Epithelial cell of proximal tubule (primary cell): ENCODE measurements at regions not wholly inside any gene's neighbourhood (a gene's known extent, or its start where the extent isn't known, plus 50 kb on each side); places are given as distances from the start of the nearest gene placed in this dataset.

Experiments used
- DNase-seq: peaks from one replicate; pipeline ENCODE4 v3.0.0-alpha.2; 2011; ENCODE audit warnings: low read depth
- H3K4me3 ChIP-seq: 2 replicates; pipeline ENCODE4 v1.5.1; 2011; ENCODE audit warnings: low read depth, mild to moderate bottlenecking, low read length
- TF ChIP-seq, protein P1 (sequence below): conservative IDR thresholded peaks from 2 replicates; pipeline ENCODE4 v1.5.1; 2012; ENCODE audit warnings: low read depth, mild to moderate bottlenecking, low read length

DNA sequence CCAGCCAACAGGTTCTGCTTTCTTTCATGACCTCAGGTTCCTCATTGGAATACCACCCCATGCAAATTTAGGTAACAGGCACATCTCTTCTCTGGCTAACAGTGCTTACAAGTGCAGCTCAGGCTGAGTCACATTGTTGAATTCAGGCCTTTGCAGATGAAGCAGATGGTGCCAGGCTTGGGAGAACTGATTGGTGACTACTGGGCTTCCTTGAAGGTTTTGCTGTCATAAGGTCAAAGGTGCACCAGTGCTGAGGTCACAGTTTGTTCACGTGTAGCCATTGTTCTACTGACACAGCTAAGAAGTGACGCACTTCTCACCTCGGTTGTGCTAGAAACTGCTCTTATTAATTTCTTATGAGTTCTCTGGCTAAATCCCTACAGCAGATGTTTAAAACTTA is 128.6 kb upstream of the BMPER start:
- no peak overlapping the region for H3K4me3 ChIP-seq
- DNase-seq: no peak
- TF ChIP-seq, protein P1, sequence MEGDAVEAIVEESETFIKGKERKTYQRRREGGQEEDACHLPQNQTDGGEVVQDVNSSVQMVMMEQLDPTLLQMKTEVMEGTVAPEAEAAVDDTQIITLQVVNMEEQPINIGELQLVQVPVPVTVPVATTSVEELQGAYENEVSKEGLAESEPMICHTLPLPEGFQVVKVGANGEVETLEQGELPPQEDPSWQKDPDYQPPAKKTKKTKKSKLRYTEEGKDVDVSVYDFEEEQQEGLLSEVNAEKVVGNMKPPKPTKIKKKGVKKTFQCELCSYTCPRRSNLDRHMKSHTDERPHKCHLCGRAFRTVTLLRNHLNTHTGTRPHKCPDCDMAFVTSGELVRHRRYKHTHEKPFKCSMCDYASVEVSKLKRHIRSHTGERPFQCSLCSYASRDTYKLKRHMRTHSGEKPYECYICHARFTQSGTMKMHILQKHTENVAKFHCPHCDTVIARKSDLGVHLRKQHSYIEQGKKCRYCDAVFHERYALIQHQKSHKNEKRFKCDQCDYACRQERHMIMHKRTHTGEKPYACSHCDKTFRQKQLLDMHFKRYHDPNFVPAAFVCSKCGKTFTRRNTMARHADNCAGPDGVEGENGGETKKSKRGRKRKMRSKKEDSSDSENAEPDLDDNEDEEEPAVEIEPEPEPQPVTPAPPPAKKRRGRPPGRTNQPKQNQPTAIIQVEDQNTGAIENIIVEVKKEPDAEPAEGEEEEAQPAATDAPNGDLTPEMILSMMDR: no peak

DNA sequence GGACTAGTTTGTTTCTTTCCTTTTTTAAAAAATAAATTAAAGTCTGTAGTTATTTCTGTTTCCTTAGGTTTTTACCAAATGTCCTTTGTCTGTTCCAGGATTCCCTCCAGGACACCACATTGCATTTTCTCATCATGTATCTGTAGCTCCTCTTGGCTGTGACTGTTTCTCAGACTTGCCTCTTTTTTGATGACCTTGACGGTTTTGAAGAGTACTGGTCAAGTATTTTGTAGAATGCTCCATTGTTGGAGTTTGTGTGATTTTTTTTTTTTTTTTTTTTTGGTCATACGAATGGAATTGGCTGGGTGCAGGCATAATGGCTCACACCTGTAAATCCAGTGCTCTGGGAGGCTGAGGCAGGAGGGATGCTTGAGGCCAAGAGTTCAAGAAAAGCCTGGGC is 127.1 kb upstream of the BMPER start:
- TF ChIP-seq, protein P1: no peak
- H3K4me3 ChIP-seq: no peak overlapping the region
- DNase-seq: no peak

DNA sequence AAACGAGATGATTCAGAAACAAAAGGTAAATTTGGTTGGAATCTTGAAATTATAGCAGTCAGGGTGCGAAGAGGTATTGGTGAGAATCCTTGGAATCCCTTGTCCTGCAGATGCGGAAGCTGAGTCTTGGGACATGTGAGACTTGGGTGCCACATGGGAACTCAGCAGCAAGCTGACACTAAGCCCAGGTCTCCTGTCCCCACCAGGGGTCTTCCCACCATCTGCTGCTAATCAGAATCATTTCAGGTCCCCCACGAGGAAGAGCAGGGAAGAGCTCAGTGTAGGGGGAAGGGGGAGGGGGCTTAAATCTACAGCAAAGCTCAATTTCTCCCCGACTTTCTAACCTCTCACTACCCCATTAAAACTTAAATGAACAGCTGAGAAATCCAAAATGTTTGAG is 126.1 kb upstream of the BMPER start:
- TF ChIP-seq, protein P1: no peak
- no peak for DNase-seq
- no peak overlapping the region for H3K4me3 ChIP-seq

DNA sequence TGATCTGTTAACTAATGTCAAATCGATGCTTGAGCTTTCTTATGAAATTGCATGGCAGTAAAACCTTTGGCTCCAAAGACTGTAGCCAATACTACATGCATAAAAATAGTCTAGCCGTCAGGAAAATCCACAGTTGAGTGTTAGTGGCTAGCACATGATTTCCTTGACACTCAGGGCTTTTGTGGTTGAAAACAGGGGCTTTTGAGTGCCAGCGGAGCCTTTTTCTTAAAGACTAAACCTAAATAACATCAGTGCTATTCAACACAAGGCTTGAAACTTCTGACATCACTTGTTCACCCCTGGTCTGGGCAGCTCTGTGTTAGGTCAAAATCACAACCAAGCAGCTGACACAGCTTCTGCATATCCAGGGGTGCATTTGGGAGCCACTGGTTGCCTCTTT is 124.2 kb upstream of the BMPER start:
- TF ChIP-seq, protein P1: no peak
- H3K4me3 ChIP-seq: no peak overlapping the region
- DNase-seq: no peak

DNA sequence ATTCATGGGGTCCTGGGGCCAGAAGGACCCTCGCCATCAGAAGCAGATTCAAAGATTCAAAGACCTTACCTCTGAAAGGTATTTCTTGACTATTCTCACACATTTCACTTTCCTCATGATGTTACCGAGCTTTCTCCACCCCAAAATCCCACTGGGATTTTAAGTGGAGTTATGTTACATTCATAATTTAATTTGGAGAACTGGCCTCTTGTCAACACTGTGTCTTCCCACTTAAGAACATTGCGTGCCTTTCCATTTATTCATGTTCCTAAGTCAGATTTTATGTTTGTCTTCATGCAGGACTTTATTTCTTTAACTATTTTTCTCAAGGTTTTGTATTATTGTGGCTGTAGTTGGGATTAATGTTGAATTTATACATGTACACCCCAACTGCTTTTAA is 123.5 kb upstream of the BMPER start:
- TF ChIP-seq, protein P1: no peak
- no peak overlapping the region for H3K4me3 ChIP-seq
- no peak for DNase-seq

DNA sequence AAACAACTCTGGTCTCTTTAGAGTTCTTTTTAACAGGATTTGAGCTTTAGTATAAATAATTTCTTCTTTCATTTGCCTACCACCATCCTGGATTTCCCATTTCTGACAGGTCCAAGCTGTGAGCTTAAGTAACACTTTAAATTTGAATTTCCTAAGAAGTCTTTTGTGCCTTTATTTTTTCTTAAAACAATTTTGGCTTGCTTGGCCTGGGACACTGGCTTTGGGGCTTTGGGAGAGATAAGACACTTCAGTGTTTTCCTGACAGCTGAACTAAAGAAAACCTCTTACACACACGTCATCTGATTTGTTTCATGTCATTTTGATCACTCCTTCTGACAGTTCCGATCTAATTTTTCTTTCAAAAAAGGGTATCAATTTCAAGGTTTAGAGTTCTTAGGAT is 121.3 kb upstream of the BMPER start:
- TF ChIP-seq, protein P1: no peak
- no peak for DNase-seq
- H3K4me3 ChIP-seq: no peak overlapping the region

DNA sequence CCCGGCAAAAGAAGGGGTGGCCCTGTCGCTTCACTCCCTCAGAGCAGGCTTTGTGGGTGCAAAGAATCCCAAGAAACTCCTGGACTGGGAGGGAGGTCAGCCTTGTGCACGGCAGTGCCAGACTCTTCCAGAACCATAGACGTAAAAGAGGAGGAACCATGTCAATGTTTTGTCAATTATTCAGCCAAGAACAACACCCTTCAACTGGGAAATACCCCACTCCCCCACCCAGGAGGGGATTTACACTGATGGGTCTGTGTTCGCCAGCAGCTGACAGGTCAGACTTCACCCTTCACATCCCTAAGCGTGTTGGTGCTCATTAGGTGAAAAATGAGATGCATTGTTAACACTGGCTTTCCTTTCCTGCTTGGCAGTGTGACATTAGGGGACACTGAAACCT is 116.8 kb upstream of the BMPER start:
- no peak overlapping the region for H3K4me3 ChIP-seq
- TF ChIP-seq, protein P1: no peak
- no peak for DNase-seq
